ENCODE measurements at regions not wholly inside any gene's neighbourhood (a gene's known extent, or its start where the extent isn't known, plus 50 kb on each side); places are given as distances from the start of the nearest gene placed in this dataset.
A peak's percentile ranks its signal among the peaks of the same experiment; 100 is the strongest.
"Not testable (repeated sequence)": the region's sequence is repeated elsewhere in the genome, so short reads cannot be mapped to it uniquely, and the experiment has no call there.

DNA sequence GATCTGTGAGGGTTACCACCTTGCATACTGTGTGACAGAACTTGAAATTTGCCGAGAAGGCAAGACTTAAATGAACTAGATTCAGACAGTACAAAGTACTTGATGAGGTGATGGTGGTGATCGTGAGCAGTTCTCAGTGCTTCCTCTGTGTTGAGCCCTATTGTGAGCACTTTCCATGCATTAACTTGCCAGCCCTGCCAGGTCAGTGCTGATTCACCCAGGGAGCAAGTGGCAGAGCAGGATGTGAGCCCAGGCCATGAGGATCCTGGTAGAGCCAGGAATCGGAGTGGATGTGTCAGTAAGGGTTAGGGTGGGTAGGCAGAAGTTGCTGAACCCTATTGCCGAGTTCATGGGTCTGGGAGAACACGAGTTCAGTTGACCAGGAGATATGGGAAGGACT lies 4545.7 kb upstream of the TPTE start:
- H3K36me3 ChIP-seq, H3K9me3 ChIP-seq, H3K4me3 ChIP-seq, H3K27ac ChIP-seq, H3K27me3 ChIP-seq, ATAC-seq, H3K4me1 ChIP-seq: not testable (repeated sequence)
- no CpG with 5 or more reads among the region's 5 CpGs for WGBS, 2 donors (ENCODE audit: low coverage in 1 of 2)

DNA sequence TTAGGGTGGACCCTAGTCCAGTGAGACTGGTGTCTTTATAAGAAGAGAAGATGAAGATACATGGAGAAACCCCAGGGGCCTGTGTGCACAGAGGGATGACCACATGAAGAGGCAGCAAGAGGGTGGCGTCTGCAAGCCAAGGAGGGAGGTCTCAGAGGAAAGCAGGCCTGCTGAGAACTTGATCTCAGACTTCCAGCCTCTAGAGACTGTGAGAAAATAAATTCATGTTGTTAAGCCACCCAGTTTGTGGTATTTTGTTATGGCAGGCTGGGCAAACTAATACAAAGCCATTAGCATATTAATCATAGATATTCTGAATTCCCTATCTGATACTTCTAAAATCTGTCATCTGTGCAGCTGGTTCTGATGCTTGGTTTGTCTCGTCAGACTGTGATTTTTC lies 4523.8 kb upstream of the TPTE start:
- not testable (repeated sequence) for H3K4me1 ChIP-seq, H3K27ac ChIP-seq, H3K27me3 ChIP-seq, ATAC-seq, H3K9me3 ChIP-seq, H3K4me3 ChIP-seq, H3K36me3 ChIP-seq
- no CpG with 5 or more reads among the region's 2 CpGs for WGBS, 2 donors (ENCODE audit: low coverage in 1 of 2)

DNA sequence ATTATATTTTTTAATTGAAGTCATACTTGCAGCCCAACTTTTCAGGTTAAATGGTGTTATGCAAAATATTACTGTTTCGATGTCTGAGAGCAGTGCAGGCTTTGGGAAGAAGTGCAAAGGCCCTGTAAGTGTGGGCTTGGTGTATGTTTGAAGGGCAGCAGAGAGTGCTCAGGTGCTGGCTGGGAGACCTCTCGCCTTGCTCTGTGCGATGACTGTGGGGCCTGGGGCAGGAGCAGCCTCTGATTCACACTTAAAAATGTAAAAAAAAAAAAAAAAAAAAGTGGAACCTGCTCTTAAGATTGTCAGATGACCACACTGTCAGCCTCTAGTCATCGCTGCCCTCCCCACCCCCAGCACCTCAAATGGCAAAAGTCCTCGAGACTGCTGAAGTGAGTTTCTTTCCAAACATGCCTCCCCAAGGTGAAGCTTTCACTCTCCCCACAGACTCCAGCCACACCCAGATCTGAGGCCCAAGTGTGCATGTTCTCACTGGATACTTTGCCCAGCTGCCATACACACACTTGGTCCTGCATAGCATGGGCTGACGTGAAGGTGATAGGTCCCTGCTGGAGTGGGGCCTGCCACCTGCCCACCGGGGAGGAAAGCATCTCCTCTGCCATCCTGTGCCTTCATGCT lies 4505.8 kb upstream of the TPTE start:
- not testable (repeated sequence) for ATAC-seq, H3K9me3 ChIP-seq, H3K36me3 ChIP-seq, H3K4me3 ChIP-seq, H3K27me3 ChIP-seq, H3K27ac ChIP-seq, H3K4me1 ChIP-seq
- no CpG with 5 or more reads among the region's 7 CpGs for WGBS, 2 donors (ENCODE audit: low coverage in 1 of 2)

DNA sequence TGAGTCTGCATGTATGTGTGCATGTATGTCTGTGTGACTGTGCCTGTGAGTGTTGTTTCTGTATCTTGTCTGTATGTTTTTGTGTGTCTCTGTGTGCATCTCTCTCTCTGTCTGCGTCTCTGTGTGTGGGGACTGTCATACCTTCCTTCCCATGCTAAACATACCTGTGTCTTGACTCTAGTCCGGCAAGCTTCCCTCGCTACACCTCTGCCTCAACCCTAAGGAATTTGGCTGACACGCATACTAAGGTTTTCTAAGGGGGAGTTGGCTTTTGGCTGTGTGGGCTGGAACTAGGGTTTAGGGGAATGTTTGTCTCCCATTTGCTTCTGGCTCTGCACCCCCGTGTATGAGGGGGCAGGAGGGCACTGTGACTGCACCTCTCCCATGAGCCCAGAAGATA lies 4500.9 kb upstream of the TPTE start:
- H3K36me3 ChIP-seq, ATAC-seq, H3K4me1 ChIP-seq, H3K27me3 ChIP-seq, H3K27ac ChIP-seq, H3K9me3 ChIP-seq, H3K4me3 ChIP-seq: not testable (repeated sequence)
- WGBS, 2 donors (ENCODE audit: low coverage in 1 of 2), result no CpG with 5 or more reads among the region's 5 CpGs

GRCh38 chr21:6020953-6021716 lies 4500.2 kb upstream of the TPTE start:
- no CpG with 5 or more reads among the region's 10 CpGs for WGBS, 2 donors (ENCODE audit: low coverage in 1 of 2)
- peak; percentile 91 for ATAC-seq
- H3K9me3 ChIP-seq, result not testable (repeated sequence)

DNA sequence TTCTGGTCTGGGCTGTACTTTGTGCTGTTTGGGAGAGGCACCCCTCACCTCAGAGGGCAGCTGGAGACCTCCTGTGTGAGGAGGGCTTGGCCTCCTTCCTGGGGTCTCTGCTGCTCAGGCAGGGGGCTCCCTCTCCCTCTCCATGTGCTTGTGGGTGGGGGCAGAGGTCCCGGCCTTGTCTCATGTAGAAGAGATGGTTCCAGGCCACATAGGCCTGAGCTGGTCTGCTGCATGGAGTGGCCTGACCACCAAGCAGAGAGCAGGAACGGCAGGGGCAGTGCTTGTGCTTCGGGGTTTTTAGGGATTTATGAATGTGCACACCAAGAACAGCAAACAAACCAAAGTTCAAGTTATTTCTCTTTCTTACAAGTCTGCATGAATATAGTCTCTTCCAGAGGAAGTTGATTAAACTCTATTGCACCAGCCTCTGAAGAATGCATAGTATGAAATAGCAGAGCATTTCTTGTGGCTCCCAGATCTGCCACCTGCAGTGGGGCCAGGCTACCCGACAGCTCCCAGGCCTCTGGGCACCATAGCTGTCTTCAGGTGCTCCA lies 4499.6 kb upstream of the TPTE start:
- H3K27me3 ChIP-seq, H3K27ac ChIP-seq, ATAC-seq, H3K36me3 ChIP-seq, H3K9me3 ChIP-seq, H3K4me1 ChIP-seq, H3K4me3 ChIP-seq: not testable (repeated sequence)
- no CpG with 5 or more reads among the region's 4 CpGs for WGBS, 2 donors (ENCODE audit: low coverage in 1 of 2)

More at GRCh38 chr21:6020953-6021716, 4500.2 kb upstream of the TPTE start:
- H3K27me3 ChIP-seq, H3K4me3 ChIP-seq, H3K36me3 ChIP-seq, H3K27ac ChIP-seq, H3K4me1 ChIP-seq: not testable (repeated sequence)

GRCh38 chr21:6023331-6023730 lies 4498.1 kb upstream of the TPTE start:
- no CpG with 5 or more reads among the region's 3 CpGs for WGBS, 2 donors (ENCODE audit: low coverage in 1 of 2)
- H3K27ac ChIP-seq, H3K4me3 ChIP-seq, H3K36me3 ChIP-seq, H3K27me3 ChIP-seq, H3K4me1 ChIP-seq, ATAC-seq, H3K9me3 ChIP-seq: not testable (repeated sequence)

DNA sequence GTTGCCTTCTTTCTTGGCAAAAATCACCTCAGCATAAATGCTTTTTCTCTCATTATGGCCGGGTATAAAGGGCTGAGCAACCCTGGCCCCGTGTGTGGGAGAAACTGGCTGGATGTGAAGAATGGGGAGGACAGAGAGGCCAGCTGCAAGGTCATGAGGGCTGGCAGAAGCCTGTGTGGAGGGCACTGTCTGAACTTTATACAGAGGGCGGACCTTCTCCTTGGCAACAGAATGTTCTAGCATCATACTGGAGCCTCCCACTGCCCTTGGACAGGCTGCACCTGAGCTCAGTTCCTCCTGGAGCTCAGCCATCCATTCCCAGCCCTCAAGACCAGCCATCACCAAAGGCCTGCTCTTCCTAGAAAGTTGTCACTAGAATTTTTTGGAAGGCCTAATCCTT lies 4496.2 kb upstream of the TPTE start:
- H3K27me3 ChIP-seq, H3K9me3 ChIP-seq, ATAC-seq, H3K27ac ChIP-seq, H3K4me3 ChIP-seq, H3K4me1 ChIP-seq, H3K36me3 ChIP-seq: not testable (repeated sequence)
- WGBS, 2 donors (ENCODE audit: low coverage in 1 of 2), result no CpG with 5 or more reads among the region's 3 CpGs

DNA sequence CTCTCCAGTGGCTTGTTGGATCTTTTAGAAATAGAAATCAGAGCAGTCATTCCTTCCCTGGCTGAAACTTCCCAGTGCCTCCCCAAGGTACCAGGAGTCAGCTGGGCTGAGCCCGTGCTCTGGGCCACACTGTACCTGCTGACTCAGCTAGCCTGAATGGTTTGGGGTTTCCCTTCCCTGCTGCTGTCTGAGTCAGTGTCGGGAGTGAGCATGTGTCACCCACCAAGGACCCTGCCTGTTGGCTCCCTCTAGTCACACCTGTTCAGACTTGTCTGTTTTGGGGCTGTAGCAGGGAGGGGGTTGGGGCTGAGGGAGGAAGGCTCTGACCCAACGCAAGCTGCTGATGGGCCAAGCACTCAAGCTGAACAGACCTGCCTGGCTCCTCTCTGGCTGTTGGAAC lies 4493.9 kb upstream of the TPTE start:
- not testable (repeated sequence) for H3K9me3 ChIP-seq, H3K4me3 ChIP-seq, H3K27me3 ChIP-seq, H3K4me1 ChIP-seq, H3K27ac ChIP-seq, H3K36me3 ChIP-seq, ATAC-seq
- WGBS, 2 donors (ENCODE audit: low coverage in 1 of 2), result no CpG with 5 or more reads among the region's 3 CpGs

GRCh38 chr21:6034124-6034678 lies 4487.2 kb upstream of the TPTE start:
- H3K27ac ChIP-seq, H3K36me3 ChIP-seq, H3K9me3 ChIP-seq, H3K27me3 ChIP-seq, H3K4me1 ChIP-seq, ATAC-seq, H3K4me3 ChIP-seq: not testable (repeated sequence)
- whole genome bisulfite sequencing, 2 donors (ENCODE audit: low coverage in 1 of 2), result no CpG with 5 or more reads among the region's 14 CpGs

- H3K27me3 ChIP-seq, H3K4me1 ChIP-seq, H3K4me3 ChIP-seq, H3K27ac ChIP-seq, H3K36me3 ChIP-seq, H3K9me3 ChIP-seq: not testable (repeated sequence)
- no CpG with 5 or more reads among the region's 15 CpGs for WGBS, 2 donors (ENCODE audit: low coverage in 1 of 2)
- peak; percentile 60 for ATAC-seq
These were observed 4486.4 kb upstream of the TPTE start for GRCh38 chr21:6034820-6035473.

- H3K4me3 ChIP-seq, H3K9me3 ChIP-seq, H3K4me1 ChIP-seq, H3K36me3 ChIP-seq, H3K27ac ChIP-seq, H3K27me3 ChIP-seq: not testable (repeated sequence)
- WGBS, 2 donors (ENCODE audit: low coverage in 1 of 2), result no CpG with 5 or more reads among the region's 22 CpGs
- ATAC-seq, result peak; percentile 78
These were observed 4485.8 kb upstream of the TPTE start for GRCh38 chr21:6035474-6036155.

- not testable (repeated sequence) for H3K27me3 ChIP-seq, H3K4me1 ChIP-seq, ATAC-seq, H3K9me3 ChIP-seq, H3K27ac ChIP-seq, H3K4me3 ChIP-seq, H3K36me3 ChIP-seq
- WGBS, 2 donors (ENCODE audit: low coverage in 1 of 2), result no CpG with 5 or more reads among the region's 8 CpGs
These were observed 4482.2 kb upstream of the TPTE start for GRCh38 chr21:6039224-6039623.
